ENCODE measurements at regions not wholly inside any gene's neighbourhood (a gene's known extent, or its start where the extent isn't known, plus 50 kb on each side); places are given as distances from the start of the nearest gene placed in this dataset.

GRCh38 chr5:175305251-175305650 lies 138.7 kb downstream of the DRD1 start:
- CTCF ChIA-PET: interaction anchor here (1.3 to 1.5 kb wide), 2 partner anchors 36 to 354 kb away, joined by 4 read pairs; no protein-coding TSS in a partner anchor
- intact Hi-C loops (cut with micrococcal nuclease): no loop called here
- POLR2A ChIA-PET: no interaction called here
- Mint-ChIP-seq H3K27me3 (ENCODE audit: insufficient read depth, unreplicated experiment) (peaks cover 24% of the 10 kb centered on the region), H3K4me1 (ENCODE audit: insufficient read depth, unreplicated experiment) (no peaks in the 10 kb centered on the region), H3K4me3 (ENCODE audit: unreplicated experiment) (no peak overlapping the region), H3K36me3 (ENCODE audit: insufficient read depth, unreplicated experiment) (no peaks in the 10 kb centered on the region), H3K9me3 (ENCODE audit: unreplicated experiment) (no peaks in the 10 kb centered on the region), H3K27ac (ENCODE audit: low read depth, unreplicated experiment) (no peak overlapping the region)
- no peak for DNase-seq (ENCODE audit: unreplicated experiment)
- no TSS peak for BruUV-seq (replicated peaks)
- TF ChIP-seq CTCF (IDR thresholded peaks at IDR 0.05; ENCODE audit: unreplicated experiment): no peak

GRCh38 chr5:175290379-175290778 lies 153.6 kb downstream of the DRD1 start:
- POLR2A ChIA-PET: interaction anchor here (1.1 kb wide), 1 partner anchor 46 kb away, joined by 3 read pairs; no protein-coding TSS in a partner anchor
- no peak for TF ChIP-seq CTCF (IDR thresholded peaks at IDR 0.05; ENCODE audit: unreplicated experiment)
- peaks cover 20% of the 10 kb centered on the region for H3K27me3 Mint-ChIP-seq (ENCODE audit: insufficient read depth, unreplicated experiment)
- no TSS peak for BruUV-seq (replicated peaks)
- DNase-seq (ENCODE audit: unreplicated experiment): no peak
- peaks cover 23% of the 10 kb centered on the region for H3K9me3 Mint-ChIP-seq (ENCODE audit: unreplicated experiment)
- CTCF ChIA-PET: interaction anchor here (0.6 kb wide), 1 partner anchor 795 kb away, joined by 3 read pairs; no protein-coding TSS in a partner anchor
- no peak overlapping the region for H3K27ac Mint-ChIP-seq (ENCODE audit: low read depth, unreplicated experiment)
- intact Hi-C loops (cut with micrococcal nuclease): no loop called here
- H3K36me3 Mint-ChIP-seq (ENCODE audit: insufficient read depth, unreplicated experiment): no peaks in the 10 kb centered on the region
- H3K4me1 Mint-ChIP-seq (ENCODE audit: insufficient read depth, unreplicated experiment): peaks cover 18% of the 10 kb centered on the region
- no peak overlapping the region for H3K4me3 Mint-ChIP-seq (ENCODE audit: unreplicated experiment)

GRCh38 chr5:175288048-175288621 lies 155.8 kb downstream of the DRD1 start:
- Mint-ChIP-seq H3K27me3 (ENCODE audit: insufficient read depth, unreplicated experiment) (peaks cover 11% of the 10 kb centered on the region), H3K4me1 (ENCODE audit: insufficient read depth, unreplicated experiment) (peaks cover 18% of the 10 kb centered on the region), H3K9me3 (ENCODE audit: unreplicated experiment) (peaks cover 22% of the 10 kb centered on the region), H3K27ac (ENCODE audit: low read depth, unreplicated experiment) (peak overlapping the region; percentile 68), H3K4me3 (ENCODE audit: unreplicated experiment) (peak overlapping the region; percentile 22), H3K36me3 (ENCODE audit: insufficient read depth, unreplicated experiment) (no peaks in the 10 kb centered on the region)
- DNase-seq (ENCODE audit: unreplicated experiment): peak; percentile 62
- CTCF ChIA-PET: interaction anchor here (0.6 kb wide), 1 partner anchor 177 kb away, joined by 3 read pairs; no protein-coding TSS in a partner anchor
- intact Hi-C loops (cut with micrococcal nuclease): no loop called here
- TF ChIP-seq CTCF (IDR thresholded peaks at IDR 0.05; ENCODE audit: unreplicated experiment): no peak
- POLR2A ChIA-PET: interaction anchor here (0.7 to 0.9 kb wide), 2 partner anchors 9 to 36 kb away, joined by 3 read pairs; no protein-coding TSS in a partner anchor
- BruUV-seq (replicated peaks): no TSS peak

GRCh38 chr5:175286981-175287380 lies 157.0 kb downstream of the DRD1 start:
- no TSS peak for BruUV-seq (replicated peaks)
- intact Hi-C loops (cut with micrococcal nuclease): no loop called here
- POLR2A ChIA-PET: interaction anchor here (0.7 kb wide), 2 partner anchors 28 to 38 kb away, joined by 3 read pairs; no protein-coding TSS in a partner anchor

More at GRCh38 chr5:175286981-175287380, 157.0 kb downstream of the DRD1 start:
- peaks cover 14% of the 10 kb centered on the region for H3K27me3 Mint-ChIP-seq (ENCODE audit: insufficient read depth, unreplicated experiment)
- H3K4me1 Mint-ChIP-seq (ENCODE audit: insufficient read depth, unreplicated experiment): peaks cover 18% of the 10 kb centered on the region
- TF ChIP-seq CTCF (IDR thresholded peaks at IDR 0.05; ENCODE audit: unreplicated experiment): no peak
- H3K27ac Mint-ChIP-seq (ENCODE audit: low read depth, unreplicated experiment): no peak overlapping the region
- no peak overlapping the region for H3K4me3 Mint-ChIP-seq (ENCODE audit: unreplicated experiment)
- H3K9me3 Mint-ChIP-seq (ENCODE audit: unreplicated experiment): peaks cover 24% of the 10 kb centered on the region
- CTCF ChIA-PET: interaction anchor here (0.5 to 1.8 kb wide), 4 partner anchors 11 to 95 kb away, joined by 3 to 5 read pairs (median 4); no protein-coding TSS in a partner anchor
- no peak for DNase-seq (ENCODE audit: unreplicated experiment)
- H3K36me3 Mint-ChIP-seq (ENCODE audit: insufficient read depth, unreplicated experiment): no peaks in the 10 kb centered on the region

All from MCF 10A (cell line).